A673 (cell line): ENCODE measurements at regions not wholly inside any gene's neighbourhood (a gene's known extent, or its start where the extent isn't known, plus 50 kb on each side); places are given as distances from the start of the nearest gene placed in this dataset.

Source experiments
- CTCF ChIP-seq: fragments of 300-800, 200-600 bp; sonication (generic); conservative IDR thresholded peaks from 2 replicates; pipeline ENCODE4 v1.5.1; 2017; ENCODE audit warnings: low read depth, mild to moderate bottlenecking, antibody characterized with exemption, low read length, moderate library complexity, mixed read lengths
- EZH2 ChIP-seq: fragments of 200-600 bp; sonication (generic); IDR thresholded peaks from 2 replicates; pipeline ENCODE4 v1.6.1; 2017; ENCODE audit warnings: borderline replicate concordance, low read depth, mild to moderate bottlenecking, mixed read lengths, antibody characterized with exemption, low read length; ENCODE audit not compliant: poor library complexity, severe bottlenecking

GRCh38 chr12:126093908-126094307 is 1028.7 kb downstream of the AACS start:
- TF ChIP-seq EZH2 (no peak), CTCF (no peak)
